NCI-H460 (cell line): ENCODE measurements at regions not wholly inside any gene's neighbourhood (a gene's known extent, or its start where the extent isn't known, plus 50 kb on each side); places are given as distances from the start of the nearest gene placed in this dataset.

Experiments
- DNase-seq: peaks from one replicate; pipeline ENCODE4 v3.0.0-alpha.2; 2016; ENCODE audit warnings: low read depth; ENCODE audit errors: extremely low read depth

DNA sequence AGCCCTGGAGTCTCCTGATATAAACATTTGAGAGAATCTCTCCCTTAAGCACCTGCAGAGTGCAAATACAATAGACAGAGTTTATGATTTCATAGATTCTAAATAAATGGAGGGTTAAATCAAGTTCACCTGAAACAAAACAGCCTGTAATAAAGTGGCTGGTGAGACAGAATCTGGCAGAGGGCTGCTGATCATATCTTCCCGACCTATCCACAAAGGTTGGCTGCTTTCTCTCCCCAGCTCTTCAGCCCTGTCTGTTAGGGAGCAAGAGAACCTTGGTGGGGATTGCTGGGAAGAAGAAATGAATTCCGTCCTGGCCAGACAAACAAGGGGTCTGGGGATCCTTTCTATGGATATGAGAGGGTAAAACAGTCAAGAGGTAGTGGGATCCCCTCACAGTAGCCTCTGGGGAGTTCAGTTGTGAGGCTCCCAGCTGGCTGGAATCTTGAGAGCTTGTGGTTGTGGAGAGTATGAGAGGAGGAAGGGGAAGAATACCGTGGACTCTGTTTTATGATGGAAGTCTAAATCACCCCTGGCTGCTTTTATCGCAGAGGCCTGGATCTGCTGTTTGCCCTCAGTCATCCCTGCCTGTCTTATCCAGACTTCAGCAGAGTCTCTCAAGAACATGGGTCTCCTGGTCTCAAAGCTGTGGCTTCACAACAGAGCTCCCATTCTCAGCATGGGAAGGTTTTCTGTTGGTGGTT is 451.3 kb downstream of the NTRK3 start:
- DNase-seq: no peak

- DNase-seq: no peak
Observed at GRCh38 chr15:87804451-87804850, 452.1 kb downstream of the NTRK3 start.

GRCh38 chr15:87799838-87800237 is 456.7 kb downstream of the NTRK3 start:
- DNase-seq: no peak

DNA sequence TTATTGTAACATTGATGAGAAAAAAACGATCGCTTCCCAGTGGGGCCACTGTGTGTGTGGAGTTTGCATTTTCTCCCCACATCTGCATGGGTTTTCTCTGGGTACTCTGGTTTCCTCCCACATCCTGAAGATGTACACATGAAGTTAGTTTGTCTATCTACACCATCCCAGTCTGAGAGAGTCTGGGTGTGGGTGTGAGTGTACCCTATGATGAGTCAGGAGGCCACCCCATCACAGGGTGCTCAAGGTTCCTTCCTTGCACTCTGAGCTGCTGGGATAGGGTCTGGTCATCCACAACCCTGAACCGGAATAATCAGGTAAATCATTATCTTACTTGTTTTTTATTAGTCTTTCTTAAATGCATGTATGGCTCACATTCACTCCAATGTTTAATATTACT is 457.1 kb downstream of the NTRK3 start:
- DNase-seq: no peak

DNA sequence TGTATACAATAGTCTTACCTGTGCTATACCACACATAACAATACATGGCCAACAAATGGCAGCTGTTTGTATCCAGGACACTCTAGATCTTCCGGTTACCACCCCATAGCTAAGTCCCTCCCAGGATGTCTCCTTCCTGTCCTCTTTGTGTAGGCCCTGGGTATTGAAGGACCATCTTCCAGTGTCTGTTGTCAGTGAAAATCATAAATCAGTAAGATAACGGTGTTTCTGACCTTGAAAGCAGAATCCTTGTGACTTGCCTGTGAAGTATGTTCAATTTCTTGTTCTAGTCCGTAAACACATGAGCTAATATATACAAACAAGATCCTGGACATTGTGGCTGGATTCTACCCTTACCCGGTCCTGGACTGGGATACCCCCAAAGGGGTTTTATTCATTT is 462.8 kb downstream of the NTRK3 start:
- DNase-seq: no peak

DNA sequence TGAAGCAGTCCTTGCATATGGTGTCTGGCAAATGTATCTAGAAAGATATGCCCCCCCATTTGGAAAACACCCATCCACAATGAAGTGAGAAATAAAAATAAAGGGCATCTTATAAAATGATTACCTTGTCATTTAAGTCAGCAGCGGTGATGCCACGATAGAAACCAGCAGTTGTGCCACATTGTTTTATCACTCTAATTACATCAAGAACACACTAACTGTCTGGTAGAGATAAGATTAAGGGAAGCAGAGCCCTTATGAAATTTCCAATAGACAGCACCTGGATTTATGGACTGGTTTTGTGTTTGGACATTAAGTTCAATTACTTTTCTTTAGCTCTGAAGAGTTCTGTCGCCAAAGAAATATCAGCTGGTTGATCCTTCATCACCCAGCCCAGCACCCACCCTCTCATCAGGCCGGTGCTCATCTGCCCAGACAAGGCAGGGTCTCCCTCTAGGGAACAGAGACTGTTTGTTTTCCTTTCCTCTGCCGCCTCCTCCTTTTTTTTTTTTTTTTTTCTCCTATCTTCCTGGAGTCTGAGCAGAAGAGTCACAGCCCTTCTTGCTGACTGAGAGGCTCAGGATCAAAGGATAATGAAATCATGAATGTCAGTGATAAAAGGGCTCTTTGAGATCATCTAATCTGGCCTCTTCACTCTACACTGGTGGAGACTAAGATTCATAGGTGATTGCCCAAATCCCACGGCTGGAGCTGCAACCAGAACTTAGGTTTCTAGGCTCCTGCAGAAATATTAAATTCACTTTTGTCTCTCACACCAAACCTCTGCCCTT is 464.1 kb downstream of the NTRK3 start:
- no peak for DNase-seq

GRCh38 chr15:87781959-87782625 is 474.4 kb downstream of the NTRK3 start:
- no peak for DNase-seq

GRCh38 chr15:87779746-87780145 is 476.8 kb downstream of the NTRK3 start:
- DNase-seq: no peak

DNA sequence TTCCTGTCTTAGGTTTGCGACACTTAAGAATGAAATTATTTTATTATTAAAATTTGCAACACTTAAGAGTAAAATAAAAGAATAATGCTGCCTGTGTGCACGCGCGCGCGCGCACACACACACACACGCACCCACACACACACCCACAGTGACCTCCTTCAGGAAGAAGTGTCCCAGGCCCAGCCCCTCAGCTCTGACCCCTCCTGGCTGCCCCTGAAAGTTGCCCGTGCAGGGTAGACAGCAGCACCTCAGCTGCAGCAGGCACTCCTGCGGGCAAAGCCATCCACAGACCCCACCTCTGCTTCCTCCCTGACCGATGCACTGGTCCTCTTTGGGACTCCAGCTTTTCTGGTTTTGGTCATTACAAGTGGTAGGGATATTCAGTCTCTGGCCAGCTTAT is 478.2 kb downstream of the NTRK3 start:
- no peak for DNase-seq

DNA sequence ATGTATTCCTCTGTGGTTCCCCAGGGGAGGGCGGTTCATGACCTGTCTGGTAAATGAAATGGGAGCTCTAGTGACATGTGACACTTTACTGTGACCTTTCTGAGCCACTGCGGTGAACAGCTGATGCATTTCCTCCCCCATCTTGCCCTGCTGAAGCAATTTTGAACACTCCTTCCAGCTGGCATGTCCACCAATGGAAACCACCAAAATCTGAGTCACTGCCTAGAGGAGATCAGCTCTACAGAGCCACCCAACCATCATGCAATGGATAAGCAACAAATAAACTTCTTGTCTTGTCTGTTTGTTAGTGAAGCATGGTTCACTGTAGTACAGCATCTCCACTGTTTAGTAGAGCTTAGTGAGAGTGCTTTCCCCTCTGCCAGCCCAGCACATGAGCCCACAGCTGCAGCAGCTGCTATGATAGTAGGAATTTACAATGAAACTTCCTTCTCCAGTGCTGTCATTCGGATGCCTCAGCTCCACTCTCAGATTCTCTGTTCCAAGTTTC is 479.4 kb downstream of the NTRK3 start:
- no peak for DNase-seq

DNA sequence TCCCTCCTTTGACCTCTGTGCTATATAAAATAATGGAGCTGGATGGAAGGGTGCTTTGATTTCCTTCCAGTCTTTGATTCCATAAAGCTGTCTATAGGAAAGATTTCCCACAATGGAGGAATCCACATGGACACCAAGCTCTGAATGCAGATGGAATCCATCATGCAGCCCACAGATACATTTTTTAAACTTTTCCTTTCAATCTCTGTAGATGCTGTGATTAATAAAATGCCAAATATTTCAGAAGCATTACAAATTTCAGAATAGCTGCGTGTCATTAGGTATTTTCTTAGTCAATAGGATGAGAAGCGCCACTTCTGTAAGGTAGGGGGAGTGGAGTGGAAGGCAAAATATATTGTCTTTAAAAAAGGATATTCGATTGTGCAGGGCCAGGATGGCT is 489.0 kb downstream of the NTRK3 start:
- DNase-seq: no peak

GRCh38 chr15:87764461-87765240 is 491.9 kb downstream of the NTRK3 start:
- DNase-seq: peak; percentile 11

- no peak for DNase-seq
Observed at GRCh38 chr15:87763837-87764236, 492.7 kb downstream of the NTRK3 start.

DNA sequence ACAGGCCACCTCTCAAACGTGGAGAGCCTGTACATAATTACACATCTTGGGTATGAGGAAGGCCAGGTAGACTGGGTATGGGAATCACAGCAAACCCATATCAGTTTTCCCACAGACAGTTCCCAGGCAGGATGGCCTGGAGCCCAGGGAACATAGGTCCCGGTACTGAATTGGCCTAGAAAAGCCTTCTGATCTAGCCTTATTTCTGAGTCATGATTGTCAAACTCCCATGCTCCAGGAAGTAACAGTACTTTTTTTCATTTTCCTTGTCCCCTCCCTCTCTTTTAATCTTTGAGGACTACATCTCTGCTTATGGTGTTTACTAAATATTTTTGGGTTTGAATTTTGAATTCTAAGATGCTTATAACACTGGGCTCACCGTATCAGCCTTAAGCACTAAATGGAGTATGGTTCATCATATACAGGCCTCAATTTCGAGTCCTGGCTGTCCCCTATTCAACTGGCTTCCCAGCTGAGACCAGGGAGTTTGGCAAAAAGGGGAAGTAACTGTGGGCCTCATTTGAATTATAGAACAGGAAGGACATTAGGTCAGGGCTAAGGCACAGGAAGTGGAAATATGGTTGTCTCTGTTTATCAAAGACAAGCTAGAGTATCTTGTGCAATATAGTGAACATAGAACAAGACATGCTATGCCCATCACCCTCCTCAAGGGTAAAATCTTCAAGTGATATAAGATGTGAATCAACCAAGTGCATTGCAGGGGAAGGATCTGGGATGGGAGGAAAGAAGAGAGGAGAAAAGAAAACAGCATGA is 494.6 kb downstream of the NTRK3 start:
- DNase-seq: no peak

GRCh38 chr15:87760547-87761314 is 495.8 kb downstream of the NTRK3 start:
- DNase-seq: no peak

DNA sequence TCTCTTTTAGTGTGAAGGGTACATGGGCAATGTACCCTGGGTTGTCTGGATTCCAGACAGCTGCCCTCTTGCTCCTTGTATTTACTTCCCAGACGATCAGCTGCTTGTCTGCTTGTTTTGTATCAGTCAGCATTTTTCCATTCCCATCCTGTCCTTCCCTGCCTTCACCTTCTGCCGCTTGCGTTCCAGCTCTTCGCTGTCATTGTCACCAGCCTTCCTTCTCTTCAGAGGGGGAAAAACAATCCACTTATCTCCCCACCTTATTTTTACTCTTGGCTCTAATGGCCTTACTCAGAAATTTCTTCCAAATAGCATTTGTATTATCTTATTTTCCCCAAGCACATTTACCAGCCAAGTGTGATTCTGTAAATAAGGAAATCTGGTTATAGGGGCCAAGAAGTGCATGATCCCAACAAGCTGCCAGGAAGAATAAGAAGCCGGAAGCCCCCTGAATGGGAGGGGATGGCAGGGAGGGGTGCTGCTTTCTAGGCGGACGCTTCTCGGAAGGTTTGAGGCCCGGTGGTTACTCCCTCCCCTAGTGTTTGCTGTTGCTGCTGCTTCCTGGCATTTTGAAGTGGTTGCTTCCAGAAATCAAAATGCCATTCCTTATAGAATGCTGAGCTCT is 497.6 kb downstream of the NTRK3 start:
- DNase-seq: no peak

DNA sequence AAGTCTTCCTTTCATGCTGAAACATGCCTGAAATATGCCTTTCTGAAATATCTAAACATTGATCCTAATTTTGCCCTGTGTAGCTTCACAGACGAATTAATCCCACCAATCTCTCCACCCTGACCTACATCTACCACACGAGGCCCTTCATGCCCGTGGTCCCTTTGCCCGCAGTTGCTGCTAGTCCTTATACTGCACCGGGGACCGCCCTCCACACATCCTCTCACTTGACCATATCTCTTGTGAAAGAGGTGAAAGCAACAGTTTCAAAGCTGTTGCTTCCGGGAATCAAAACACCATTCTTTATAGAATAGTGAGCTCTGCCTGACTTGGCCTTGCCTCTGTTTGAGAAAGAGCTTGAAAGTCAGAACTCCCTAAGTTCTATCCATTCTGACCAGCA is 499.5 kb downstream of the NTRK3 start:
- DNase-seq: no peak

GRCh38 chr15:87756072-87756471 is 500.5 kb downstream of the NTRK3 start:
- no peak for DNase-seq

DNA sequence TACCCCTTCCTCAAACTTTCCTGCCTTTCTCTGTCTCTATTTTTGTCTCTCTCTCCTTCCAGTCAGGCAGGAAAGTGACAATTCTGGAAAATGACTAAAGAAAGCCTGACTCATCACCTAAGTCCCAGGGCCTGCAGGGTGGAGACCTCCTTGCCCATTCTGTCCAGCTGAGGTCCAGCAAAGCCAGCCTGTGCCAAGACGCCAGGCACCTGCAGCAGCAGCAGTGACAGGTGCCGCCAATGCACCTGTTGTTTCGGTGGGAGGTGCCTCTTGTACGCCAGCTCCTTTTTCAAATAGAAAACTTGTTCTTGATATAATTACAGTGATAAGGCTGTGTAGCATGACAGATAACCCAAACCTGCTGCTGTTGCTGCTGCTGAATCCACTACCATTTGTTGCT is 501.3 kb downstream of the NTRK3 start:
- DNase-seq: no peak
